Muscle of leg (tissue), 3 donors: ENCODE measurements at regions not wholly inside any gene's neighbourhood (a gene's known extent, or its start where the extent isn't known, plus 50 kb on each side); places are given as distances from the start of the nearest gene placed in this dataset.

Source experiments
- DNase-seq: peaks from one replicate; pipeline ENCODE4 v3.0.0; 2013
- H3K27ac ChIP-seq: one replicate; pipeline ENCODE4 v1.5.1; 2013; ENCODE audit warnings: mild to moderate bottlenecking, low read length, control low read depth
- H3K27me3 ChIP-seq: one replicate; pipeline ENCODE4 v1.6.1; 2013; ENCODE audit warnings: low read length; ENCODE audit not compliant: control insufficient read depth, insufficient read depth
- H3K36me3 ChIP-seq: one replicate; pipeline ENCODE4 v1.6.1; 2013; ENCODE audit warnings: low read length; ENCODE audit not compliant: control insufficient read depth, insufficient read depth
- H3K4me1 ChIP-seq: one replicate; pipeline ENCODE4 v1.6.1; 2013; ENCODE audit warnings: low read length; ENCODE audit not compliant: control insufficient read depth, insufficient read depth
- H3K4me3 ChIP-seq: one replicate; pipeline ENCODE4 v1.5.1; 2013; ENCODE audit warnings: low read length, control low read depth
- H3K9me3 ChIP-seq: replicated peaks from 2 replicates; pipeline ENCODE4 v1.6.1; 2013; ENCODE audit warnings: low read depth, low read length; ENCODE audit not compliant: control insufficient read depth
- WGBS: methylation state at CpG from one replicate; pipeline ENCODE4 v1.1.5; 2013; ENCODE audit warnings: missing lambda C conversion rate; ENCODE audit not compliant: insufficient coverage; 5-methylcytosine and 5-hydroxymethylcytosine counted together

- no peaks in the 10 kb centered on the region for H3K4me1 ChIP-seq
- H3K27me3 ChIP-seq = no peaks in the 10 kb centered on the region
- H3K27ac ChIP-seq = no peak overlapping the region
- no CpG with 5 or more reads among the region's 5 CpGs for WGBS
- DNase-seq = no peak
- H3K36me3 ChIP-seq = no peaks in the 10 kb centered on the region
- H3K9me3 ChIP-seq = no peaks in the 10 kb centered on the region
- H3K4me3 ChIP-seq = no peak overlapping the region
These were observed 339.9 kb downstream of the CCSER2 start for GRCh38 chr10:84668186-84668763.

GRCh38 chr10:84675060-84675459 is 346.7 kb downstream of the CCSER2 start:
- H3K36me3 ChIP-seq = no peaks in the 10 kb centered on the region
- H3K4me3 ChIP-seq = no peak overlapping the region
- no peaks in the 10 kb centered on the region for H3K9me3 ChIP-seq
- no CpG with 5 or more reads among the region's 2 CpGs for WGBS
- no peaks in the 10 kb centered on the region for H3K4me1 ChIP-seq
- H3K27ac ChIP-seq = no peak overlapping the region
- no peaks in the 10 kb centered on the region for H3K27me3 ChIP-seq
- DNase-seq = no peak

- no peak for DNase-seq
- WGBS = 100% methylated on average over 1 of the region's 3 CpGs
These were observed 348.1 kb downstream of the CCSER2 start for GRCh38 chr10:84676536-84676935.

GRCh38 chr10:84681781-84682180 is 353.4 kb downstream of the CCSER2 start:
- no peak for DNase-seq
- Histone ChIP-seq H3K27ac (no peak overlapping the region), H3K4me1 (no peaks in the 10 kb centered on the region), H3K27me3 (no peaks in the 10 kb centered on the region), H3K9me3 (no peaks in the 10 kb centered on the region), H3K36me3 (no peaks in the 10 kb centered on the region), H3K4me3 (no peak overlapping the region)
- no CpG with 5 or more reads among the region's 3 CpGs for WGBS

More at GRCh38 chr10:84676536-84676935, 348.1 kb downstream of the CCSER2 start:
- H3K36me3 ChIP-seq = no peaks in the 10 kb centered on the region
- H3K4me1 ChIP-seq = no peaks in the 10 kb centered on the region
- no peak overlapping the region for H3K27ac ChIP-seq
- H3K9me3 ChIP-seq = no peaks in the 10 kb centered on the region
- H3K27me3 ChIP-seq = no peaks in the 10 kb centered on the region
- H3K4me3 ChIP-seq = no peak overlapping the region

GRCh38 chr10:84683550-84683949 is 355.2 kb downstream of the CCSER2 start:
- Histone ChIP-seq H3K36me3 (no peaks in the 10 kb centered on the region), H3K27ac (no peak overlapping the region), H3K27me3 (no peaks in the 10 kb centered on the region), H3K9me3 (no peaks in the 10 kb centered on the region), H3K4me3 (no peak overlapping the region), H3K4me1 (no peaks in the 10 kb centered on the region)
- WGBS = 76% methylated on average over 2 of the region's 2 CpGs
- no peak for DNase-seq

GRCh38 chr10:84683980-84684740 is 355.8 kb downstream of the CCSER2 start:
- DNase-seq = no peak
- no peak overlapping the region for H3K4me3 ChIP-seq
- H3K27me3 ChIP-seq = no peaks in the 10 kb centered on the region
- no peaks in the 10 kb centered on the region for H3K9me3 ChIP-seq
- 67% methylated on average over 4 of the region's 6 CpGs for WGBS
- no peaks in the 10 kb centered on the region for H3K4me1 ChIP-seq
- no peaks in the 10 kb centered on the region for H3K36me3 ChIP-seq
- no peak overlapping the region for H3K27ac ChIP-seq

GRCh38 chr10:84685047-84685660 is 356.8 kb downstream of the CCSER2 start:
- WGBS = 63% methylated on average over 1 of the region's 3 CpGs
- Histone ChIP-seq H3K27me3 (no peaks in the 10 kb centered on the region), H3K27ac (no peak overlapping the region), H3K4me3 (no peak overlapping the region), H3K9me3 (no peaks in the 10 kb centered on the region), H3K4me1 (no peaks in the 10 kb centered on the region), H3K36me3 (no peaks in the 10 kb centered on the region)
- DNase-seq = no peak

- DNase-seq = no peak
These were observed 364.6 kb downstream of the CCSER2 start for GRCh38 chr10:84693006-84693405.

GRCh38 chr10:84695902-84696301 is 367.5 kb downstream of the CCSER2 start:
- 13% methylated on average over 1 of the region's 3 CpGs for WGBS
- no peak overlapping the region for H3K4me3 ChIP-seq

More at GRCh38 chr10:84693006-84693405, 364.6 kb downstream of the CCSER2 start:
- no peaks in the 10 kb centered on the region for H3K4me1 ChIP-seq
- peaks cover 4% of the 10 kb centered on the region for H3K9me3 ChIP-seq
- no peaks in the 10 kb centered on the region for H3K27me3 ChIP-seq
- H3K4me3 ChIP-seq = no peak overlapping the region
- no peaks in the 10 kb centered on the region for H3K36me3 ChIP-seq
- H3K27ac ChIP-seq = no peak overlapping the region

GRCh38 chr10:84696610-84697009 is 368.2 kb downstream of the CCSER2 start:
- no peak overlapping the region for H3K27ac ChIP-seq

More at GRCh38 chr10:84695902-84696301, 367.5 kb downstream of the CCSER2 start:
- Histone ChIP-seq H3K4me1 (no peaks in the 10 kb centered on the region), H3K27me3 (no peaks in the 10 kb centered on the region), H3K36me3 (no peaks in the 10 kb centered on the region), H3K27ac (no peak overlapping the region), H3K9me3 (peaks cover 4% of the 10 kb centered on the region)
- DNase-seq = peak; percentile 16

More at GRCh38 chr10:84696610-84697009, 368.2 kb downstream of the CCSER2 start:
- peaks cover 4% of the 10 kb centered on the region for H3K9me3 ChIP-seq
- no peaks in the 10 kb centered on the region for H3K27me3 ChIP-seq
- no peak overlapping the region for H3K4me3 ChIP-seq
- no peaks in the 10 kb centered on the region for H3K36me3 ChIP-seq
- 77% methylated on average over 3 of the region's 3 CpGs for WGBS
- H3K4me1 ChIP-seq = no peaks in the 10 kb centered on the region
- DNase-seq = no peak
